Parathyroid adenoma (tissue), 2 donors: ENCODE measurements at regions not wholly inside any gene's neighbourhood (a gene's known extent, or its start where the extent isn't known, plus 50 kb on each side); places are given as distances from the start of the nearest gene placed in this dataset.
"Not testable (repeated sequence)": the region's sequence is repeated elsewhere in the genome, so short reads cannot be mapped to it uniquely, and the experiment has no call there.

Experiments
- H2AFZ ChIP-seq: fragments of 300-600 bp; sonication (generic); one replicate; pipeline ENCODE4 v1.7.0; 2017; ENCODE audit warnings: antibody characterized with exemption, mild to moderate bottlenecking
- H3K27ac ChIP-seq: fragments of 300-600 bp; sonication (generic); one replicate; pipeline ENCODE4 v1.7.0; 2017
- H3K27me3 ChIP-seq: fragments of 300-600 bp; sonication (generic); one replicate; pipeline ENCODE4 v1.7.0; 2017; ENCODE audit warnings: low read length; ENCODE audit not compliant: control insufficient read depth, insufficient read depth
- H3K36me3 ChIP-seq: fragments of 300-600 bp; sonication (generic); one replicate; pipeline ENCODE4 v1.7.0; 2017; ENCODE audit warnings: low read length; ENCODE audit not compliant: control insufficient read depth, insufficient read depth
- H3K4me1 ChIP-seq: fragments of 300-600 bp; sonication (generic); one replicate; pipeline ENCODE4 v1.7.0; 2017; ENCODE audit warnings: control low read depth
- H3K4me2 ChIP-seq: fragments of 300-600 bp; sonication (generic); one replicate; pipeline ENCODE4 v1.7.0; 2017; ENCODE audit warnings: low read length
- H3K4me3 ChIP-seq: fragments of 300-600 bp; sonication (generic); one replicate; pipeline ENCODE4 v1.7.0; 2017; ENCODE audit warnings: low read depth, low read length
- H3K79me2 ChIP-seq: fragments of 300-600 bp; sonication (generic); one replicate; pipeline ENCODE4 v1.7.0; 2017; ENCODE audit warnings: control low read depth
- H3K9ac ChIP-seq: fragments of 300-600 bp; sonication (generic); one replicate; pipeline ENCODE4 v1.7.0; 2017; ENCODE audit warnings: mild to moderate bottlenecking
- H3K9me3 ChIP-seq: fragments of 300-600 bp; sonication (generic); one replicate; pipeline ENCODE4 v1.7.0; 2017; ENCODE audit warnings: low read length; ENCODE audit not compliant: control insufficient read depth
- TF ChIP-seq, protein P1 (sequence below): fragments of 300-600 bp; sonication (generic); IDR thresholded peaks from one replicate; pipeline ENCODE4 v1.7.0; 2017; ENCODE audit warnings: antibody characterized with exemption, mild to moderate bottlenecking
- donor health status: primary hyperparathyroidism.

DNA sequence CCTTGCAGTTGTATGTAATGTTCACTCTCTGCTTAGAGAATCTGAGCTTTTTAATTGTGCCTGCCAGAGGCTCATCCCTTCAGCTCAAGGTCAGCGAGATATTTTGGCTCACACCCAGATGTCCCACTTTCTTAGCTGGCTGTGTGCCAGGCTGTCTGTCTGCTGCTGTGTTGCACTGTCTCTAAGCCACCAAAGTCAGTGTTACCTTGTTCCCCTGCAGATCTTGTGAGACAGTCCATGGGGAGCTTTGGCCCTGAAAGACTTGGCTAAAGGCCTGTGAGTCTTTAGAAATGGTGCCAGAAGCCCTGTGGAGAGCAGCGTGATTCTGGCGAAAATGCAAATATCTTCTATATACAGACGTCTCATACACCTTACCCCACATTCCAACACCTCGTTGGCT, 293.7 kb downstream of the TTC6 start:
- Histone ChIP-seq H3K36me3 (no peaks in the 10 kb centered on the region), H2AFZ (no peak overlapping the region), H3K4me2 (no peak overlapping the region), H3K27me3 (no peaks in the 10 kb centered on the region), H3K4me3 (no peak overlapping the region), H3K9me3 (no peaks in the 10 kb centered on the region), H3K79me2 (no peaks in the 10 kb centered on the region), H3K9ac (no peak overlapping the region), H3K4me1 (no peaks in the 10 kb centered on the region), H3K27ac (no peak overlapping the region)
- TF ChIP-seq, protein P1, sequence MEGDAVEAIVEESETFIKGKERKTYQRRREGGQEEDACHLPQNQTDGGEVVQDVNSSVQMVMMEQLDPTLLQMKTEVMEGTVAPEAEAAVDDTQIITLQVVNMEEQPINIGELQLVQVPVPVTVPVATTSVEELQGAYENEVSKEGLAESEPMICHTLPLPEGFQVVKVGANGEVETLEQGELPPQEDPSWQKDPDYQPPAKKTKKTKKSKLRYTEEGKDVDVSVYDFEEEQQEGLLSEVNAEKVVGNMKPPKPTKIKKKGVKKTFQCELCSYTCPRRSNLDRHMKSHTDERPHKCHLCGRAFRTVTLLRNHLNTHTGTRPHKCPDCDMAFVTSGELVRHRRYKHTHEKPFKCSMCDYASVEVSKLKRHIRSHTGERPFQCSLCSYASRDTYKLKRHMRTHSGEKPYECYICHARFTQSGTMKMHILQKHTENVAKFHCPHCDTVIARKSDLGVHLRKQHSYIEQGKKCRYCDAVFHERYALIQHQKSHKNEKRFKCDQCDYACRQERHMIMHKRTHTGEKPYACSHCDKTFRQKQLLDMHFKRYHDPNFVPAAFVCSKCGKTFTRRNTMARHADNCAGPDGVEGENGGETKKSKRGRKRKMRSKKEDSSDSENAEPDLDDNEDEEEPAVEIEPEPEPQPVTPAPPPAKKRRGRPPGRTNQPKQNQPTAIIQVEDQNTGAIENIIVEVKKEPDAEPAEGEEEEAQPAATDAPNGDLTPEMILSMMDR: no peak

GRCh38 chr14:37890095-37890494, 294.7 kb downstream of the TTC6 start:
- no peaks in the 10 kb centered on the region for H3K9me3 ChIP-seq
- H3K79me2 ChIP-seq: no peaks in the 10 kb centered on the region
- no peak overlapping the region for H3K27ac ChIP-seq
- no peak overlapping the region for H3K4me3 ChIP-seq
- H3K4me1 ChIP-seq: no peaks in the 10 kb centered on the region
- TF ChIP-seq, protein P1: no peak
- H2AFZ ChIP-seq: no peak overlapping the region
- no peaks in the 10 kb centered on the region for H3K27me3 ChIP-seq
- H3K9ac ChIP-seq: no peak overlapping the region
- H3K4me2 ChIP-seq: no peak overlapping the region
- H3K36me3 ChIP-seq: no peaks in the 10 kb centered on the region

GRCh38 chr14:37891500-37891899, 296.1 kb downstream of the TTC6 start:
- not testable (repeated sequence) for H3K4me3 ChIP-seq, H3K79me2 ChIP-seq, H3K27ac ChIP-seq, H2AFZ ChIP-seq, H3K9ac ChIP-seq, H3K27me3 ChIP-seq, H3K4me2 ChIP-seq, H3K36me3 ChIP-seq, H3K4me1 ChIP-seq, H3K9me3 ChIP-seq

DNA sequence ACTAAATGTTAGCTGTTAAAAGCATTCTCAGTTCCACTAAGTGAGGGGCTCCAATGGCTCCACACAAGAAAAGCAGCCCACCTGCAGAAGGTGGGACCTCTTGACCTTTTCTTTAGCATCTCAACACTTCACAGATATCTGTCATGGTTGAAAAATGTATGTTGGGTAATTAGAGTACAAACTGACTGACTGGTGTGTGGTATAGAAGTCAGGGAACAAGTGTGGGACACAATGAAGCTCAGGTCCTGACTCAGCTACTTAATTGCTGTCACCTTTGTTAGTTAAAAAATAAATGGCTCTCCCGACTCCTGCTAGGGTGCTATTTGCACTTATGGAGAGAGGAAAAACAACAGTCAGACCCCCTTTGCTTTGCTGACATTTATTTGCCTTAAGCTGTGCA, 299.0 kb downstream of the TTC6 start:
- Histone ChIP-seq H3K27ac (no peak overlapping the region), H3K36me3 (no peaks in the 10 kb centered on the region), H3K27me3 (no peaks in the 10 kb centered on the region), H3K4me2 (no peak overlapping the region), H3K9me3 (no peaks in the 10 kb centered on the region), H3K4me3 (no peak overlapping the region), H3K79me2 (no peaks in the 10 kb centered on the region), H3K4me1 (no peaks in the 10 kb centered on the region), H3K9ac (no peak overlapping the region), H2AFZ (no peak overlapping the region)
- TF ChIP-seq, protein P1: no peak

DNA sequence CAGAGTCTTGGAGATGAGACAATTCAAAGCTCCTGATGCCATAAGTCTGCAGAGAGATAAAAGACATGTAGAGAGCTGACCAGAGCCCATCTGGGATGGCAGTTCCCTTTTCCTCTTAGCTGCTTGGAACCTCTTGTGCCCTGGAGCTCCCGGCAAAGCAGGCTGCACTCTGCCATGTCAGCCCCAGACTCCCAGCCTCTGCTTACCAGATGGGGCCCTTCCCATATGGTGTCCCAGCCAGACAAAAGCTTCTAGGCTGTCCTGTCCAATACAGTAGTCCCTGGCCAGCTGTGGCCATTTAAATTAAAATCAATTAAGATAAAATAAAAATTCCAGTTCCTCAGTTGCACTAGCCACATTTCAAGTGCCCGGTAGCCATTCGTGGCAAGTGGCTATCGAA, 303.9 kb downstream of the TTC6 start:
- Histone ChIP-seq H3K9me3 (no peaks in the 10 kb centered on the region), H3K36me3 (no peaks in the 10 kb centered on the region), H3K79me2 (no peaks in the 10 kb centered on the region), H3K27ac (no peak overlapping the region), H3K4me1 (no peaks in the 10 kb centered on the region), H2AFZ (no peak overlapping the region), H3K27me3 (no peaks in the 10 kb centered on the region), H3K4me3 (no peak overlapping the region), H3K9ac (no peak overlapping the region), H3K4me2 (no peak overlapping the region)
- TF ChIP-seq, protein P1: no peak
